C1 segment of cervical spinal cord (tissue), 14 donors: ENCODE measurements at regions not wholly inside any gene's neighbourhood (a gene's known extent, or its start where the extent isn't known, plus 50 kb on each side); places are given as distances from the start of the nearest gene placed in this dataset.

Source experiments
- DNase-seq, 14 donors: peaks; one replicate each; lab custom pipeline; 2025; lab: John Stamatoyannopoulos, UW

- no peak for DNase-seq
Measured at GRCh38 chr20:39123185-39123557, 161.0 kb downstream of the DHX35 start.

GRCh38 chr20:39117491-39117890 is 155.3 kb downstream of the DHX35 start:
- DNase-seq = no peak

- no peak for DNase-seq
Measured at GRCh38 chr20:39116020-39116419, 153.9 kb downstream of the DHX35 start.

- DNase-seq = peak in 2 of 14 donors; percentile 1 to 3
Measured at GRCh38 chr20:39112178-39112743, 150.1 kb downstream of the DHX35 start.

GRCh38 chr20:39111359-39112177 is 149.4 kb downstream of the DHX35 start:
- DNase-seq = no peak

- no peak for DNase-seq
Measured at GRCh38 chr20:39110819-39111136, 148.6 kb downstream of the DHX35 start.

GRCh38 chr20:39109933-39110818 is 148.0 kb downstream of the DHX35 start:
- no peak for DNase-seq

GRCh38 chr20:39108746-39109145 is 146.6 kb downstream of the DHX35 start:
- DNase-seq = no peak

- no peak for DNase-seq
Measured at GRCh38 chr20:39107741-39108140, 145.6 kb downstream of the DHX35 start.

GRCh38 chr20:39106791-39107190 is 144.6 kb downstream of the DHX35 start:
- no peak for DNase-seq

GRCh38 chr20:39105551-39105950 is 143.4 kb downstream of the DHX35 start:
- no peak for DNase-seq

GRCh38 chr20:39103732-39104131 is 141.6 kb downstream of the DHX35 start:
- no peak for DNase-seq

- no peak for DNase-seq
Measured at GRCh38 chr20:39103305-39103704, 141.2 kb downstream of the DHX35 start.

GRCh38 chr20:39101895-39102294 is 139.8 kb downstream of the DHX35 start:
- DNase-seq = no peak

GRCh38 chr20:39100691-39101090 is 138.5 kb downstream of the DHX35 start:
- DNase-seq = no peak

GRCh38 chr20:39097889-39098288 is 135.7 kb downstream of the DHX35 start:
- DNase-seq = no peak

- DNase-seq = no peak
Measured at GRCh38 chr20:39095870-39096269, 133.7 kb downstream of the DHX35 start.

GRCh38 chr20:39094391-39094790 is 132.2 kb downstream of the DHX35 start:
- no peak for DNase-seq

- no peak for DNase-seq
Measured at GRCh38 chr20:39092733-39093410, 130.7 kb downstream of the DHX35 start.

GRCh38 chr20:39090906-39091305 is 128.8 kb downstream of the DHX35 start:
- DNase-seq = no peak

- no peak for DNase-seq
Measured at GRCh38 chr20:39089797-39090196, 127.7 kb downstream of the DHX35 start.
